ENCODE measurements at regions not wholly inside any gene's neighbourhood (a gene's known extent, or its start where the extent isn't known, plus 50 kb on each side); places are given as distances from the start of the nearest gene placed in this dataset.

GRCh38 chr17:51491416-51491815, 231.1 kb downstream of the UTP18 start:
- H3K4me3 ChIP-seq (ENCODE audit: low read depth, low read length): no peak overlapping the region
- TF ChIP-seq, protein P1, sequence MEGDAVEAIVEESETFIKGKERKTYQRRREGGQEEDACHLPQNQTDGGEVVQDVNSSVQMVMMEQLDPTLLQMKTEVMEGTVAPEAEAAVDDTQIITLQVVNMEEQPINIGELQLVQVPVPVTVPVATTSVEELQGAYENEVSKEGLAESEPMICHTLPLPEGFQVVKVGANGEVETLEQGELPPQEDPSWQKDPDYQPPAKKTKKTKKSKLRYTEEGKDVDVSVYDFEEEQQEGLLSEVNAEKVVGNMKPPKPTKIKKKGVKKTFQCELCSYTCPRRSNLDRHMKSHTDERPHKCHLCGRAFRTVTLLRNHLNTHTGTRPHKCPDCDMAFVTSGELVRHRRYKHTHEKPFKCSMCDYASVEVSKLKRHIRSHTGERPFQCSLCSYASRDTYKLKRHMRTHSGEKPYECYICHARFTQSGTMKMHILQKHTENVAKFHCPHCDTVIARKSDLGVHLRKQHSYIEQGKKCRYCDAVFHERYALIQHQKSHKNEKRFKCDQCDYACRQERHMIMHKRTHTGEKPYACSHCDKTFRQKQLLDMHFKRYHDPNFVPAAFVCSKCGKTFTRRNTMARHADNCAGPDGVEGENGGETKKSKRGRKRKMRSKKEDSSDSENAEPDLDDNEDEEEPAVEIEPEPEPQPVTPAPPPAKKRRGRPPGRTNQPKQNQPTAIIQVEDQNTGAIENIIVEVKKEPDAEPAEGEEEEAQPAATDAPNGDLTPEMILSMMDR (IDR thresholded peaks at IDR 0.05; ENCODE audit: insufficient read depth, low read depth, low read length): no peak
- DNase-seq (ENCODE audit: low read depth): no peak

GRCh38 chr17:51493206-51493605, 232.9 kb downstream of the UTP18 start:
- no peak overlapping the region for H3K4me3 ChIP-seq (ENCODE audit: low read depth, low read length)
- TF ChIP-seq, protein P1 (IDR thresholded peaks at IDR 0.05; ENCODE audit: insufficient read depth, low read depth, low read length): no peak
- no peak for DNase-seq (ENCODE audit: low read depth)

- H3K4me3 ChIP-seq (ENCODE audit: low read depth, low read length): no peak overlapping the region
- TF ChIP-seq, protein P1 (IDR thresholded peaks at IDR 0.05; ENCODE audit: insufficient read depth, low read depth, low read length): no peak
- DNase-seq (ENCODE audit: low read depth): no peak
Measured at GRCh38 chr17:51496378-51496777, 236.0 kb downstream of the UTP18 start.

DNA sequence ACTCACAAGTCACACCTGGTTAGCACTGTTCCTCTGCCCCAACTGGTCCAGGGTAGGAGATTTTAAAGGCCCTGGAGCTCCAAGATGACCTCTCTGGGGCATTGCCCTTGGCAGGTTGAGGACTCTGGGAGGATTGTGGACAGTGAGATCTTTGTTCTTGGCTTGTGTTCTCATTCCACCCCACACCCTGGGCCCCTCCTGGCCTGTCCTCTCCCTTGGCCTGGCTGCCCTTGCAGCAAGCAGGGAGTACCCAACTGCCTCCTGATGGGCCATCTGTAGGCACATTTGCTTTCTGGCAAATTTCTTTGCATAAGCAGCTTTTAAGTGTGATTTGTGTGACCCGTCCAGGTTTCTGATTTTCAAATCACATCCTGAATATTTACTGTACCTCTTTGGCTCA, 239.6 kb downstream of the UTP18 start:
- no peak for DNase-seq (ENCODE audit: low read depth)
- no peak overlapping the region for H3K4me3 ChIP-seq (ENCODE audit: low read depth, low read length)
- TF ChIP-seq, protein P1 (IDR thresholded peaks at IDR 0.05; ENCODE audit: insufficient read depth, low read depth, low read length): no peak

GRCh38 chr17:51500454-51500853, 240.1 kb downstream of the UTP18 start:
- TF ChIP-seq, protein P1 (IDR thresholded peaks at IDR 0.05; ENCODE audit: insufficient read depth, low read depth, low read length): no peak
- H3K4me3 ChIP-seq (ENCODE audit: low read depth, low read length): no peak overlapping the region
- no peak for DNase-seq (ENCODE audit: low read depth)

DNA sequence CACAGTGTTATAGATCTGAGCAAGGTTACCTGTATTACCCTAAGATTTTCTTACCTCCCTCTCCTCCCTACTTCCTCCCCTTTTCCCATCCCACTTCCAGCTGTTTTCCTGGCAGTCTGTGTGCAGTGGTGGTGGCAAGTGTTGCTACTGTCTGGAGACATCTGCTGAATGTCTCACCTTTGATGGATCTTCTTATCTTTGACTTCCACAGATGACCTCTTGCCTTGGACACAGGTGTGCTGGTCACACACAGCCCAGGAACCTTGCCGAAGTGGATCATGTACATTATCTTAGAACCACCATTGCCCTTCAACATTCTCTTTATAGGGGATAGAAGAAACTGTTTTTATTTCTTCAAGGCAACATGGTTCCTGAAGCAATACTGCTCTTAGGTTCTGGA, 245.1 kb downstream of the UTP18 start:
- DNase-seq (ENCODE audit: low read depth): no peak
- no peak overlapping the region for H3K4me3 ChIP-seq (ENCODE audit: low read depth, low read length)
- TF ChIP-seq, protein P1 (IDR thresholded peaks at IDR 0.05; ENCODE audit: insufficient read depth, low read depth, low read length): no peak

DNA sequence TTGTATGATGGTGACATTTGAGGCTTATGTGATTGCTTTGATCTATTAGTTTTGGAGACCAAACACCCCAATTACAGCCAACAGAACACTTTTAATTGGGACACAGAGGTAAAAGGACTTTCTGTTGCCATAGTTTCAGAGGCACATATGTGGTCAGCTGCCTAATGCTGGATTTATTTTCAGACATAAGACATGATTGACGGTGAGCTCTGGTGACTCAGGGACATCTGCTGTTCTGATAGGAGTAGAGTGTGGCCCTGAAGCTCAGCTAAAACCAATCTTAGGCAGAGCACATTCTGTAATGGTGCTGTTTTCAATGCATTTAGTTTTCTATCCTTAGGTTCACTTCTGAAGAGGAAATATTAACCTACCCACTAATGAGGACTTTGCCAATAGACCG, 247.1 kb downstream of the UTP18 start:
- DNase-seq (ENCODE audit: low read depth): no peak
- H3K4me3 ChIP-seq (ENCODE audit: low read depth, low read length): no peak overlapping the region
- TF ChIP-seq, protein P1 (IDR thresholded peaks at IDR 0.05; ENCODE audit: insufficient read depth, low read depth, low read length): no peak
